ENCODE measurements at regions not wholly inside any gene's neighbourhood (a gene's known extent, or its start where the extent isn't known, plus 50 kb on each side); places are given as distances from the start of the nearest gene placed in this dataset.

GRCh38 chr1:209416039-209416438, 167.5 kb upstream of the CAMK1G start:
- TF ChIP-seq TAF1 (IDR thresholded peaks at IDR 0.05; ENCODE audit: low read depth) (no peak), CEBPB (IDR thresholded peaks at IDR 0.05) (no peak), YY1 (IDR thresholded peaks at IDR 0.05; ENCODE audit: low read depth) (no peak)

Measured in Ishikawa (cell line).